ENCODE measurements at regions not wholly inside any gene's neighbourhood (a gene's known extent, or its start where the extent isn't known, plus 50 kb on each side); places are given as distances from the start of the nearest gene placed in this dataset.

DNA sequence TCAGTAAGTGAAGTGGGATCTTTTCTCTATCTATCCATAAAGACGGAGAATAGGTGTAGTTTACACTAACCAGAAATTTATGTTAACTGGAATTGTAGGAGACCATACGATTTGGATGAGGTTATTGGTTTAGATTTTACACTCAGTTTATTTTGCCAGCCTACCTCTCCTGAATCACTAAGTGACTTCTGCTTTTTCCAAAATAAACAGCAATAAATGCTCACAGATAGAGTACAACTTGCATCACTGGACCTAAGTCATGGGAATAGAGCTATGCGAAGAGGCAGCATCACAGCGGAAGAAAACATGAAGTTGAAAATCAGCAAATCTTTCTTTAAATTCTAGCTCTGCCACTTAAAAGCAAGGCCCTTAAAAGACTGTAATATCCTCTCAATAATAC is 781.0 kb downstream of the LIG4 start:
- Histone ChIP-seq H3K4me1 (no peaks in the 10 kb centered on the region), H3K36me3 (no peaks in the 10 kb centered on the region), H3K4me3 (replicated peaks in 1 of 3) (no peak overlapping the region), H3K27ac (no peak overlapping the region), H3K9me3 (no peaks in the 10 kb centered on the region), H3K27me3 (no peaks in the 10 kb centered on the region)
- TF ChIP-seq POLR2A (IDR thresholded peaks at IDR 0.05), result no peak
- TF ChIP-seq, protein P1, sequence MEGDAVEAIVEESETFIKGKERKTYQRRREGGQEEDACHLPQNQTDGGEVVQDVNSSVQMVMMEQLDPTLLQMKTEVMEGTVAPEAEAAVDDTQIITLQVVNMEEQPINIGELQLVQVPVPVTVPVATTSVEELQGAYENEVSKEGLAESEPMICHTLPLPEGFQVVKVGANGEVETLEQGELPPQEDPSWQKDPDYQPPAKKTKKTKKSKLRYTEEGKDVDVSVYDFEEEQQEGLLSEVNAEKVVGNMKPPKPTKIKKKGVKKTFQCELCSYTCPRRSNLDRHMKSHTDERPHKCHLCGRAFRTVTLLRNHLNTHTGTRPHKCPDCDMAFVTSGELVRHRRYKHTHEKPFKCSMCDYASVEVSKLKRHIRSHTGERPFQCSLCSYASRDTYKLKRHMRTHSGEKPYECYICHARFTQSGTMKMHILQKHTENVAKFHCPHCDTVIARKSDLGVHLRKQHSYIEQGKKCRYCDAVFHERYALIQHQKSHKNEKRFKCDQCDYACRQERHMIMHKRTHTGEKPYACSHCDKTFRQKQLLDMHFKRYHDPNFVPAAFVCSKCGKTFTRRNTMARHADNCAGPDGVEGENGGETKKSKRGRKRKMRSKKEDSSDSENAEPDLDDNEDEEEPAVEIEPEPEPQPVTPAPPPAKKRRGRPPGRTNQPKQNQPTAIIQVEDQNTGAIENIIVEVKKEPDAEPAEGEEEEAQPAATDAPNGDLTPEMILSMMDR (IDR thresholded peaks at IDR 0.05), result no peak
- DNase-seq, result no peak
- intact Hi-C loops (cut with DNase I), result no loop called here
- 82 to 86% methylated on average over 4 of the region's 4 CpGs for WGBS, 2 donors

DNA sequence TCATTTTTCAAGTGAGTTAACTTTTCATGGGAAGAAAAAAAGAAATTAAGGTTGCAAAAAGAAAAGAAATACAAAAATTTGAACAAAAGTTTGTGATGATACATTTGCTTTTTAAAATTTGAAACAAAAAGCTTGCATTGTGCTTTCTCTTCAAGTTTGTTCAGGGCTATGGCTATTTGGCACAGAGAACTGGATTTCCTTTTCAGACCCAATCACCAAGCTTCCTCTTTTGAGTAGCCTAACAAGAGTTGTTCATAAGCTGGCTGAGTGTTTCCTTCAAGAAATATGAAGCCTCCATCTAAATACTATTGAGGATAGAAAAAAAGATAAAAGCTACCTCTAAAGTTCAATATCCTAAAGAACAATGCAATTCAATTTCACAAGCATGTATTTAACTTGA is 787.8 kb downstream of the LIG4 start:
- H3K9me3 ChIP-seq, result no peaks in the 10 kb centered on the region
- no peak overlapping the region for H3K4me3 ChIP-seq (replicated peaks in 1 of 3)
- H3K4me1 ChIP-seq, result no peaks in the 10 kb centered on the region
- intact Hi-C loops (cut with DNase I), result no loop called here
- H3K36me3 ChIP-seq, result no peaks in the 10 kb centered on the region
- no peak overlapping the region for H3K27ac ChIP-seq
- no peaks in the 10 kb centered on the region for H3K27me3 ChIP-seq
- DNase-seq, result no peak
- TF ChIP-seq, protein P1 (IDR thresholded peaks at IDR 0.05), result no peak
- no peak for TF ChIP-seq POLR2A (IDR thresholded peaks at IDR 0.05)

DNA sequence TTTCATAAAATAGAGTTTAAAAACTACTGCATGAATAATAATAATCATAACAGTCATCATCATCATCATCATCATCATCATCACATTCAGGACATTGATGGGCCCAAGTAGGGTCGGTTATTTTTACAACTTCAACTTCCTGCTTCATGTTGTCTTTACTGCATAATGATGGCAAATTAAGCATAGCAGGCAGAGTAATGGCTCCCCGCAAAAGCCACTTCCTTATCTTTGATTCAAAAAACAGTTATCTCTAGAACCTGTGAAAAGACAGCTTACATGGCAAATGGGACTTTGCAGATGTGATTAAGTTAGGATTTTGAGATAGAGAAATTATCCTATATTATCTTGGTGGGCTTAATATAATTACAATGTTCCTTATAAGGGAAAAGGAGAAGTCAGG is 792.9 kb downstream of the LIG4 start:
- Histone ChIP-seq H3K4me1 (no peaks in the 10 kb centered on the region), H3K27me3 (no peaks in the 10 kb centered on the region), H3K36me3 (no peaks in the 10 kb centered on the region), H3K9me3 (no peaks in the 10 kb centered on the region), H3K27ac (no peak overlapping the region), H3K4me3 (replicated peaks in 1 of 3) (no peak overlapping the region)
- DNase-seq, result no peak
- intact Hi-C loops (cut with DNase I), result no loop called here
- WGBS, 2 donors, result 84 to 87% methylated on average over 2 of the region's 2 CpGs
- no peak for TF ChIP-seq POLR2A (IDR thresholded peaks at IDR 0.05)
- TF ChIP-seq, protein P1 (IDR thresholded peaks at IDR 0.05), result no peak

DNA sequence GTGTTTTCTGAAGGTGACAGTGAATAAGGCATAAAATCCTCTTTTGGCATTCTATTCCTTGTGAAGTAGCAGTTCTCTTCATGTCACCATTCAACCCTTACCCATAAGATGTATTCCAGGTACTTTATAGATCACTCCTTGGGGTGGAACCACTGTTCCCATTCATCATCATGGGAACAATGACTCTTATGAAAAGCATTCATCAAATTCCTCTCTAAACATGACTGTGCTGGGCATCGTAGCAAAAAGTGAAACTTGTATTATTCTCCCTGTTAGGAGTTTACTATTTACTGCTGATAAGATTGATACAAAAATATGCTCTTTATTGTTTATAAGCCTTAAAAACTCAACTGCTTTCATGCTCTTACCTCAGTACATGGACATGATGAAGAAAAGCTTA is 793.4 kb downstream of the LIG4 start:
- DNase-seq, result no peak
- TF ChIP-seq, protein P1 (IDR thresholded peaks at IDR 0.05), result no peak
- TF ChIP-seq POLR2A (IDR thresholded peaks at IDR 0.05), result no peak
- intact Hi-C loops (cut with DNase I), result no loop called here
- no peak overlapping the region for H3K4me3 ChIP-seq (replicated peaks in 1 of 3)
- H3K27me3 ChIP-seq, result no peaks in the 10 kb centered on the region
- no peaks in the 10 kb centered on the region for H3K9me3 ChIP-seq
- WGBS, 2 donors, result 80 to 88% methylated on average over 1 of the region's 1 CpG
- no peaks in the 10 kb centered on the region for H3K4me1 ChIP-seq
- no peaks in the 10 kb centered on the region for H3K36me3 ChIP-seq
- no peak overlapping the region for H3K27ac ChIP-seq

DNA sequence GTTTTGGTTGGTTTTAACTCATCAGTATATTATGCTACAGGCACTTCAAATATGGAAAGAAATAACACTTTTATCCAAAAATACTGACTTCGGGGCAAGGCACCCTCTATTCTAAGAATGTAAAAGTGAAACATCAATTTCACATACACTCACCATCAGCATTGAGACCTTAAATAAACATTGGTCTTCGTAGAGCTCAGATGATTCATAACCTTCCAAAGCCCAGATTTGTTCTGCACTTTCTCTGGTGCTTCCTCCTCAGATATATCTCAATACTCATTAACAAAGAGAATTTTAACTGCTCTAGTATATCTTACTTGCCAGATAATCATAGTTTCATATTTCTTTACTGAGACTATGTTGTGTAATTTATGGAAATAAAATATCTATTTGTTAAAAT is 794.3 kb downstream of the LIG4 start:
- Histone ChIP-seq H3K36me3 (no peaks in the 10 kb centered on the region), H3K27me3 (no peaks in the 10 kb centered on the region), H3K27ac (no peak overlapping the region), H3K4me1 (no peaks in the 10 kb centered on the region), H3K9me3 (no peaks in the 10 kb centered on the region), H3K4me3 (replicated peaks in 1 of 3) (no peak overlapping the region)
- intact Hi-C loops (cut with DNase I), result no loop called here
- WGBS, 2 donors, result 68 to 75% methylated on average over 2 of the region's 2 CpGs
- TF ChIP-seq, protein P1 (IDR thresholded peaks at IDR 0.05), result no peak
- no peak for TF ChIP-seq POLR2A (IDR thresholded peaks at IDR 0.05)
- DNase-seq, result no peak

Data from thyroid gland (tissue), 4 donors.